ENCODE measurements at regions not wholly inside any gene's neighbourhood (a gene's known extent, or its start where the extent isn't known, plus 50 kb on each side); places are given as distances from the start of the nearest gene placed in this dataset.

DNA sequence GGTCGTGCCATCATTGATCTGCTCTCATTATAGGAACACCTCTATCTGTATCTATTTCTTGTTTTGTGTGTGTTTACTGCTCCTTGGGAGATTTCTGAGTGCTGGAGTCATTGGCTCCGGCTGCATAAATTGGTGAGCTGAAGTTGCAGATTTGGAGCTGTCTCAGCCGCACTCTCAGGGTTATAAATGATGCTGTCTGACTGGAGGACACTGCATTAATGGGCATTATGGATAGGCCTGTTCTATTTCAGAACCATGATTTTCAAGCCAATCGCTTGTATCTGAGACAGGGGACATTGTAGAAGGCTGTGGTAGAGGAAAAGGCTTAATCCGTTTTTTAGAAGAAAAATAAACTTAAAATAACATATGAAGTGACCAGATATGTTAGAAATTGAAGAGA, 126.4 kb upstream of the KIF2B start:
- Histone ChIP-seq H3K79me1 (ENCODE audit: low read depth in 1 of 2, low read length in 2 of 2) (no peaks in the 10 kb centered on the region), H2BK5ac (ENCODE audit: low read depth, low read length, poor library complexity, severe bottlenecking) (no peak overlapping the region), H2AK9ac (replicated peaks; ENCODE audit: low read depth, low read length, poor library complexity) (no peak overlapping the region), H4K8ac (ENCODE audit: low read depth in 2 of 2, low read length in 2 of 2) (no peak overlapping the region), H4K5ac (ENCODE audit: low read depth, low read length) (no peak overlapping the region), H3K27me3 (ENCODE audit: control insufficient read depth, insufficient read depth, low read length) (no peaks in the 10 kb centered on the region), H2BK120ac (ENCODE audit: low read depth, low read length) (no peak overlapping the region), H2BK20ac (ENCODE audit: low read depth, low read length) (no peak overlapping the region), H3K14ac (replicated peaks; ENCODE audit: low read depth, low read length) (no peak overlapping the region), H2BK15ac (ENCODE audit: low read depth, low read length) (no peak overlapping the region), H4K91ac (ENCODE audit: insufficient read depth, low read depth, low read length) (no peak overlapping the region), H3K56ac (ENCODE audit: extremely low read depth, insufficient read depth, low read length) (no peak overlapping the region), H3K18ac (ENCODE audit: low read depth, low read length) (no peak overlapping the region), H3K4me2 (ENCODE audit: low read depth, low read length) (no peak overlapping the region), H3K4me1 (ENCODE audit: control insufficient read depth, insufficient read depth, low read length) (no peaks in the 10 kb centered on the region), H2AFZ (replicated peaks; ENCODE audit: low read length, poor library complexity) (no peak overlapping the region), H4K20me1 (ENCODE audit: insufficient read depth, low read length) (no peaks in the 10 kb centered on the region), H2AK5ac (ENCODE audit: low read depth, low read length) (no peak overlapping the region), H3K4ac (ENCODE audit: low read depth, low read length) (no peak overlapping the region), H3K9me3 (ENCODE audit: control insufficient read depth, insufficient read depth, low read length) (no peaks in the 10 kb centered on the region), H3K27ac (ENCODE audit: insufficient read depth, low read length) (no peak overlapping the region), H3K9ac (ENCODE audit: low read depth, low read length) (no peak overlapping the region), H3K36me3 (ENCODE audit: control insufficient read depth, insufficient read depth, low read length) (no peaks in the 10 kb centered on the region), H3K9me1 (ENCODE audit: insufficient read depth, low read length) (no peaks in the 10 kb centered on the region), H3K4me3 (ENCODE audit: insufficient read depth, low read depth, low read length) (no peak overlapping the region), H3K23ac (ENCODE audit: low read depth, low read length) (no peak overlapping the region)
- ChIA-PET CTCF (no interaction called here), POLR2A (ENCODE audit: unreplicated experiment) (no interaction called here)
- dilution Hi-C loops (cut with HindIII; ENCODE audit: low sequenced_read_pairs, unreplicated experiment) = no loop called here
- WGBS, 2 experiments (ENCODE audit: extremely low coverage in 2 of 2, insufficient read length in 1 of 2) = 67% methylated on average over 1 of the region's 5 CpGs; no CpG with 5 or more reads in 1 of the 2 experiments
- BruUV-seq (replicated peaks) = no TSS peak
- TF ChIP-seq FOS (IDR thresholded peaks at IDR 0.05; ENCODE audit: low read depth, low read length) (no peak), MAFK (IDR thresholded peaks at IDR 0.05; ENCODE audit: low read depth, low read length) (no peak), BHLHE40 (IDR thresholded peaks at IDR 0.05; ENCODE audit: low read depth, low read length) (no peak), CHD1 (IDR thresholded peaks at IDR 0.05; ENCODE audit: low read depth, low read length) (no peak), MAZ (IDR thresholded peaks at IDR 0.05; ENCODE audit: borderline replicate concordance, low read depth, low read length) (no peak), CEBPB (IDR thresholded peaks at IDR 0.05; ENCODE audit: low read depth, low read length) (no peak), NFE2L2 (IDR thresholded peaks at IDR 0.05; ENCODE audit: low read depth, low read length) (no peak)
- TF ChIP-seq, protein P1, sequence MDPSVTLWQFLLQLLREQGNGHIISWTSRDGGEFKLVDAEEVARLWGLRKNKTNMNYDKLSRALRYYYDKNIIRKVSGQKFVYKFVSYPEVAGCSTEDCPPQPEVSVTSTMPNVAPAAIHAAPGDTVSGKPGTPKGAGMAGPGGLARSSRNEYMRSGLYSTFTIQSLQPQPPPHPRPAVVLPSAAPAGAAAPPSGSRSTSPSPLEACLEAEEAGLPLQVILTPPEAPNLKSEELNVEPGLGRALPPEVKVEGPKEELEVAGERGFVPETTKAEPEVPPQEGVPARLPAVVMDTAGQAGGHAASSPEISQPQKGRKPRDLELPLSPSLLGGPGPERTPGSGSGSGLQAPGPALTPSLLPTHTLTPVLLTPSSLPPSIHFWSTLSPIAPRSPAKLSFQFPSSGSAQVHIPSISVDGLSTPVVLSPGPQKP (IDR thresholded peaks at IDR 0.05; ENCODE audit: borderline replicate concordance, low read depth, low read length) = no peak
- TF ChIP-seq, protein P2, sequence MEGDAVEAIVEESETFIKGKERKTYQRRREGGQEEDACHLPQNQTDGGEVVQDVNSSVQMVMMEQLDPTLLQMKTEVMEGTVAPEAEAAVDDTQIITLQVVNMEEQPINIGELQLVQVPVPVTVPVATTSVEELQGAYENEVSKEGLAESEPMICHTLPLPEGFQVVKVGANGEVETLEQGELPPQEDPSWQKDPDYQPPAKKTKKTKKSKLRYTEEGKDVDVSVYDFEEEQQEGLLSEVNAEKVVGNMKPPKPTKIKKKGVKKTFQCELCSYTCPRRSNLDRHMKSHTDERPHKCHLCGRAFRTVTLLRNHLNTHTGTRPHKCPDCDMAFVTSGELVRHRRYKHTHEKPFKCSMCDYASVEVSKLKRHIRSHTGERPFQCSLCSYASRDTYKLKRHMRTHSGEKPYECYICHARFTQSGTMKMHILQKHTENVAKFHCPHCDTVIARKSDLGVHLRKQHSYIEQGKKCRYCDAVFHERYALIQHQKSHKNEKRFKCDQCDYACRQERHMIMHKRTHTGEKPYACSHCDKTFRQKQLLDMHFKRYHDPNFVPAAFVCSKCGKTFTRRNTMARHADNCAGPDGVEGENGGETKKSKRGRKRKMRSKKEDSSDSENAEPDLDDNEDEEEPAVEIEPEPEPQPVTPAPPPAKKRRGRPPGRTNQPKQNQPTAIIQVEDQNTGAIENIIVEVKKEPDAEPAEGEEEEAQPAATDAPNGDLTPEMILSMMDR (conservative IDR thresholded peaks at IDR 0.05; ENCODE audit: low read depth, low read length) = no peak
- ATAC-seq (ENCODE audit: low read depth) (no peak), DNase-seq (no peak)
- intact Hi-C loops (cut with micrococcal nuclease) = no loop called here
- in situ Hi-C loops (cut with MboI; ENCODE audit: low sequenced_read_pairs) = no loop called here

All from IMR-90 (cell line).